Endothelial cell of umbilical vein (primary cell): ENCODE measurements at regions not wholly inside any gene's neighbourhood (a gene's known extent, or its start where the extent isn't known, plus 50 kb on each side); places are given as distances from the start of the nearest gene placed in this dataset.

Experiments
- BruUV-seq: library from RNA; stranded (reverse); fragments of 400-500 nt; replicated peaks from 2 replicates; lab custom pipeline; 2021; lab: Mats Ljungman, UMichigan
- CTCF ChIA-PET: fragments of 300-600, 350-600 bp; sonication (Branson Sonifier 250); formaldehyde crosslinking; loops from one replicate; lab custom pipeline; 2021; ENCODE audit warnings: antibody characterized with exemption, inconsistent platforms; lab: Charles Lee
- POLR2A ChIA-PET: fragments of 300-600, 350-600 bp; sonication (Branson Sonifier 250); formaldehyde crosslinking; loops from one replicate; lab custom pipeline; 2021; ENCODE audit warnings: antibody characterized with exemption, inconsistent platforms; lab: Charles Lee
- DNase-seq: peaks from one replicate; pipeline ENCODE4 v3.0.0-alpha.2; 2011; ENCODE audit warnings: low read depth, low spot score
- FAIRE-seq: peaks from 2 replicates; lab custom pipeline; 2011; peaks lifted over from hg19 to GRCh38; lab: Jason Lieb, UNC
- H2AFZ ChIP-seq: 2 replicates; pipeline ENCODE4 v1.6.0; 2012; ENCODE audit warnings: low read depth, low read length, control low read depth, inconsistent platforms
- H3K27ac ChIP-seq: 2 replicates; pipeline ENCODE4 v1.5.1; 2011; ENCODE audit warnings: low read depth, mild to moderate bottlenecking, control low read depth, low read length, moderate library complexity; ENCODE audit not compliant: insufficient read depth
- H3K27me3 ChIP-seq, 2 experiments: 2 replicates each; pipeline versions ENCODE4 v1.6.0 to v1.6.1; 2011; ENCODE audit warnings: low read length in 2 of 2, mixed read lengths in 1 of 2; ENCODE audit not compliant: control insufficient read depth in 2 of 2, insufficient read depth in 2 of 2
- H3K36me3 ChIP-seq, 2 experiments: 2 replicates in 1 of 2; 3 replicates in 1 of 2; pipeline ENCODE4 v1.5.1; 2011; ENCODE audit warnings: low read length in 2 of 2, mild to moderate bottlenecking in 1 of 2, moderate library complexity in 1 of 2; ENCODE audit not compliant: control insufficient read depth in 2 of 2, insufficient read depth in 2 of 2; ENCODE audit errors: extremely low read depth in 1 of 2
- H3K4me1 ChIP-seq: 3 replicates; pipeline ENCODE4 v1.5.1; 2011; ENCODE audit warnings: mild to moderate bottlenecking, low read length; ENCODE audit not compliant: control insufficient read depth, insufficient read depth; ENCODE audit errors: extremely low read depth
- H3K4me2 ChIP-seq: 2 replicates; pipeline ENCODE4 v1.6.1; 2011; ENCODE audit warnings: low read length, control low read depth, mixed read lengths; ENCODE audit not compliant: insufficient read depth
- H3K4me3 ChIP-seq, 3 experiments: fragments of 200-600 bp in 1 of 3; sonication (generic), shearing (Covaris generic) in 1 of 3; replicated peaks in 1 of 3; 2 replicates each; pipeline ENCODE4 v1.5.1; 2011 to 2016; ENCODE audit warnings: control low read depth in 3 of 3, low read length in 3 of 3, mild to moderate bottlenecking in 2 of 3, inconsistent platforms in 1 of 3, low read depth in 1 of 3, moderate library complexity in 1 of 3; ENCODE audit not compliant: insufficient read depth in 1 of 3
- H3K79me2 ChIP-seq: 2 replicates; pipeline ENCODE4 v1.6.0; 2012; ENCODE audit warnings: low read length, inconsistent platforms; ENCODE audit not compliant: control insufficient read depth, insufficient read depth
- H3K9ac ChIP-seq: replicated peaks from 2 replicates; pipeline ENCODE3; 2011; ENCODE audit warnings: low read length, control low read depth; ENCODE audit not compliant: insufficient read depth; ENCODE audit errors: extremely low read depth
- H3K9me1 ChIP-seq: replicated peaks from 3 replicates; pipeline ENCODE4 v1.6.0; 2011; ENCODE audit warnings: mild to moderate bottlenecking, low read length; ENCODE audit not compliant: control insufficient read depth, insufficient read depth; ENCODE audit errors: extremely low read depth
- H3K9me3 ChIP-seq: replicated peaks from 2 replicates; pipeline ENCODE4 v1.5.1; 2012; ENCODE audit warnings: low read length, inconsistent platforms; ENCODE audit not compliant: control insufficient read depth, insufficient read depth
- H4K20me1 ChIP-seq: replicated peaks from 2 replicates; pipeline ENCODE3; 2011; ENCODE audit warnings: mild to moderate bottlenecking, low read length; ENCODE audit not compliant: control insufficient read depth, insufficient read depth; ENCODE audit errors: extremely low read depth
- CTCF ChIP-seq, 2 donors: IDR thresholded peaks; 1 replicate in 1 of 2; 2 replicates in 1 of 2; pipeline ENCODE4 v1.5.1; 2011; ENCODE audit warnings: low read length in 2 of 2, mild to moderate bottlenecking in 2 of 2, moderate library complexity in 2 of 2, control low read depth in 1 of 2, inconsistent platforms in 1 of 2, low read depth in 1 of 2; ENCODE audit not compliant: insufficient read depth in 1 of 2; ENCODE audit errors: extremely low read depth in 1 of 2
- EZH2 ChIP-seq: IDR thresholded peaks from 2 replicates; pipeline ENCODE4 v1.6.1; 2012; ENCODE audit warnings: borderline replicate concordance, low read depth, mild to moderate bottlenecking, moderate library complexity, low read length, inconsistent platforms; ENCODE audit not compliant: severe bottlenecking
- FOS ChIP-seq: IDR thresholded peaks from 2 replicates; pipeline ENCODE4 v1.6.1; 2011; ENCODE audit warnings: mild to moderate bottlenecking, low read length, moderate library complexity, borderline replicate concordance; ENCODE audit not compliant: insufficient read depth
- GATA2 ChIP-seq: IDR thresholded peaks from 2 replicates; pipeline ENCODE4 v1.7.0; 2011; ENCODE audit warnings: low read depth, mild to moderate bottlenecking, moderate library complexity, mixed read lengths, low read length; ENCODE audit not compliant: insufficient read length, insufficient read depth
- JUN ChIP-seq: IDR thresholded peaks from 2 replicates; pipeline ENCODE4 v1.6.1; 2011; ENCODE audit warnings: borderline replicate concordance, low read depth; ENCODE audit not compliant: insufficient read length, insufficient read depth
- MAX ChIP-seq: IDR thresholded peaks from 2 replicates; pipeline ENCODE4 v1.6.1; 2011; ENCODE audit not compliant: insufficient read depth, insufficient read length
- MYC ChIP-seq: IDR thresholded peaks from one replicate; pipeline ENCODE4 v1.6.1; 2011; ENCODE audit warnings: mild to moderate bottlenecking, low read depth, low read length
- POLR2A ChIP-seq: IDR thresholded peaks from 2 replicates; pipeline ENCODE4 v1.6.1; 2012; ENCODE audit warnings: low read depth, mild to moderate bottlenecking, control low read depth, low read length
- POLR2AphosphoS5 ChIP-seq: IDR thresholded peaks from 2 replicates; pipeline ENCODE4 v1.6.1; 2012; ENCODE audit warnings: low read depth, mild to moderate bottlenecking, control low read depth, low read length, moderate library complexity; ENCODE audit not compliant: insufficient read depth
- dilution Hi-C: fragments of 300-500 bp; cut with MboI; formaldehyde crosslinking; loops from one replicate; pipeline ENCODE4 v1.15.0; 2019; ENCODE audit warnings: low sequenced_read_pairs; ENCODE audit not compliant: extremely low pct_ligation_motif_present
- intact Hi-C: fragments of 100-400 bp; cut with micrococcal nuclease; formaldehyde crosslinking; loops from one replicate; pipeline ENCODE4 v1.10.0; 2022

- Histone ChIP-seq H3K27ac (no peak overlapping the region), H3K9me3 (no peaks in the 10 kb centered on the region), H3K9me1 (no peaks in the 10 kb centered on the region), H3K4me1 (no peaks in the 10 kb centered on the region), H3K9ac (no peak overlapping the region), H3K36me3 (no peaks in the 10 kb centered on the region), H2AFZ (no peak overlapping the region), H3K4me2 (no peak overlapping the region), H4K20me1 (no peaks in the 10 kb centered on the region), H3K27me3 (no peaks in the 10 kb centered on the region), H3K79me2 (no peaks in the 10 kb centered on the region), H3K4me3 (no peak overlapping the region)
- intact Hi-C loops: no loop called here
- FAIRE-seq (no peak), DNase-seq (no peak)
- BruUV-seq: no TSS peak
- TF ChIP-seq FOS (no peak), MAX (no peak), GATA2 (no peak), POLR2AphosphoS5 (no peak), CTCF (IDR thresholded peaks at IDR 0.05; ENCODE audit: extremely low read depth in 1 of 2, insufficient read depth in 1 of 2, low read depth in 1 of 2, low read length in 2 of 2) (no peak), POLR2A (no peak), JUN (no peak), MYC (no peak), EZH2 (no peak)
- dilution Hi-C loops: no loop called here
- CTCF ChIA-PET: no interaction called here
- POLR2A ChIA-PET: no interaction called here
These were observed 131.1 kb downstream of the HS3ST1 start for GRCh38 chr4:11297627-11298026.
